ENCODE measurements at regions not wholly inside any gene's neighbourhood (a gene's known extent, or its start where the extent isn't known, plus 50 kb on each side); places are given as distances from the start of the nearest gene placed in this dataset.

GRCh38 chr10:129041916-129042315, 425.1 kb upstream of the MGMT start (continued):
- TF ChIP-seq ZNF778 (CRISPR knock-in tag; IDR thresholded peaks at IDR 0.05) (no peak), SRSF3 (IDR thresholded peaks at IDR 0.05; ENCODE audit: insufficient read depth, low read length) (no peak), SMARCA4 (IDR thresholded peaks at IDR 0.05) (no peak), LCOR (CRISPR knock-in tag; IDR thresholded peaks at IDR 0.05) (no peak)

GRCh38 chr10:129042776-129043595, 424.1 kb upstream of the MGMT start:
- Histone ChIP-seq H2AFZ (ENCODE audit: low read depth, low read length) (no peak overlapping the region), H3K36me3 (ENCODE audit: control insufficient read depth, insufficient read depth, low read length) (no peaks in the 10 kb centered on the region), H3K4me1 (replicated peaks in 1 of 2; ENCODE audit: control insufficient read depth in 2 of 2, insufficient read depth in 2 of 2, low read length in 2 of 2) (no peaks in the 10 kb centered on the region), H3K4me3 (no peak overlapping the region), H3K27me3 (ENCODE audit: control insufficient read depth in 2 of 2, insufficient read depth in 2 of 2, low read length in 2 of 2) (peaks cover 6 to 31% of the 10 kb centered on the region in 2 experiments; a peak in 4 of 5 replicates), H3K79me2 (ENCODE audit: control insufficient read depth, insufficient read depth, low read length) (no peaks in the 10 kb centered on the region), H3K9me1 (ENCODE audit: control insufficient read depth, insufficient read depth, low read length) (no peaks in the 10 kb centered on the region), H3K4me2 (ENCODE audit: insufficient read depth, low read length) (no peak overlapping the region), H3K27ac (ENCODE audit: extremely low read depth, low read depth, low read length) (no peak overlapping the region), H4K20me1 (replicated peaks; ENCODE audit: control insufficient read depth, insufficient read depth, low read length) (no peaks in the 10 kb centered on the region), H3K9me3 (replicated peaks; ENCODE audit: control insufficient read depth, insufficient read depth, low read depth, low read length) (no peaks in the 10 kb centered on the region), H3K9ac (ENCODE audit: insufficient read depth in 1 of 2, low read depth in 2 of 2, low read length in 2 of 2) (no peak overlapping the region)
- no peak for FAIRE-seq
- intact Hi-C loops (cut with micrococcal nuclease) = no loop called here
- DNase-seq (ENCODE audit: extremely low read depth in 1 of 4, low spot score in 3 of 4) = no peak
- no TSS peak for BruUV-seq (replicated peaks)
- CTCF ChIA-PET (ENCODE audit: low intra/inter-chr PET ratio) = no interaction called here
- POLR2A ChIA-PET = interaction anchor here (0.6 kb wide), 1 partner anchor 116 kb away, joined by 3 read pairs; no protein-coding TSS in a partner anchor
- in situ Hi-C loops (cut with MboI) = no loop called here
- WGBS (ENCODE audit: insufficient coverage, low coverage, missing lambda C conversion rate) = 2% methylated on average over 9 of the region's 21 CpGs
- no peak for ATAC-seq
- TF ChIP-seq PKNOX1 (IDR thresholded peaks at IDR 0.05) (no peak), PCBP2 (IDR thresholded peaks at IDR 0.05; ENCODE audit: low read depth, low read length, poor library complexity, severe bottlenecking) (no peak), NR2C1 (IDR thresholded peaks at IDR 0.05) (no peak), NR2C1 (tag; IDR thresholded peaks at IDR 0.05) (no peak), CHAMP1 (IDR thresholded peaks at IDR 0.05) (no peak), KLF10 (CRISPR knock-in tag; IDR thresholded peaks at IDR 0.05) (no peak), STAG1 (CRISPR knock-in tag; IDR thresholded peaks at IDR 0.05; ENCODE audit: borderline replicate concordance) (no peak), SRSF9 (IDR thresholded peaks at IDR 0.05; ENCODE audit: borderline replicate concordance, low read depth, low read length) (no peak), CREM (IDR thresholded peaks at IDR 0.05; ENCODE audit: low read depth) (no peak), ZNF77 (CRISPR knock-in tag; IDR thresholded peaks at IDR 0.05) (no peak), HMGN3 (IDR thresholded peaks at IDR 0.05; ENCODE audit: borderline replicate concordance, extremely low read depth, insufficient read length, low read depth, low read length) (no peak), ZNF785 (CRISPR knock-in tag; IDR thresholded peaks at IDR 0.05) (no peak), ATF4 (CRISPR knock-in tag; IDR thresholded peaks at IDR 0.05) (no peak), POLR2AphosphoS2 (IDR thresholded peaks at IDR 0.05; ENCODE audit: low read length) (no peak), ADNP (tag; IDR thresholded peaks at IDR 0.05) (no peak)

Data from K562 (cell line).